Mononuclear cell (primary cell): ENCODE measurements at regions not wholly inside any gene's neighbourhood (a gene's known extent, or its start where the extent isn't known, plus 50 kb on each side); places are given as distances from the start of the nearest gene placed in this dataset.

Source experiments
- H3K27me3 ChIP-seq: 2 replicates; pipeline ENCODE4 v1.6.0; 2011; ENCODE audit warnings: low read length, control low read depth; ENCODE audit not compliant: insufficient read depth
- H3K4me1 ChIP-seq: 2 replicates; pipeline ENCODE4 v1.5.1; 2011; ENCODE audit warnings: mild to moderate bottlenecking, low read length, control low read depth; ENCODE audit not compliant: insufficient read depth
- H3K4me3 ChIP-seq: 2 replicates; pipeline ENCODE4 v1.5.1; 2011; ENCODE audit warnings: mild to moderate bottlenecking, low read length, moderate library complexity
- H3K9me3 ChIP-seq: 2 replicates; pipeline ENCODE4 v1.5.1; 2011; ENCODE audit warnings: low read depth, mild to moderate bottlenecking, control low read depth, low read length

DNA sequence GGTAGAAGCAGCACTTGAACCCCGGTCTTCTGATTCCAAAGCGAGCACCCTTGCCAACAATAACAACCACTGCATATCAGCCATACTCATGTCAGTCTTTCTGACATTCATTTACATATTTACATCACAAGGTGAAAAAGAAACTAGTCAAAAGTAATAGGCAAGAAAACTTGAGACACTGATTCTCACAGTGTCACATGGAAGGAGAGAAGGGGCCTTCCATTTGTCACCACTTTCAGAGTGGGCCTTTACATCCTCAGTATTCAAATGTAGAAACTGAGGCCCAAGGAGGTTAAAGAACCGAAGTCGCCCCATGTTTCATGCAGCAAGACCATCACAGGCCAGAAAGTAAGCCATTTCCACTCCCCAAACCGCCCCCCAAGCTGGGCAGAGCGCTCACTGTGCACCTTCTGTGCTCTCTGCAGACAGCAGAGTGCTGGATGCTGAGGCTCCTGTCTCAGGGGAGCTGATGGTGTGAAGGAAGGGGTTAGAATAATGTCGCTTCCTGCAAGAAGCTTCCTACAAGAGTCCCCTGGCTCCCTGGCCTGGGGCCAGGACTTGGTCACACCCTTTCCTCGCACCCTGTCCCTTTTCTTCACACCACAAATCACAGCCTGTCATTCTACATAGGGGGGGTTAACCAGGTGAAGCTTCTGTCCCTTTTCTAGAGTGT is 260.1 kb downstream of the UACA start:
- Histone ChIP-seq H3K27me3 (no peaks in the 10 kb centered on the region), H3K4me3 (no peak overlapping the region), H3K4me1 (peaks cover 62% of the 10 kb centered on the region), H3K9me3 (no peaks in the 10 kb centered on the region)

DNA sequence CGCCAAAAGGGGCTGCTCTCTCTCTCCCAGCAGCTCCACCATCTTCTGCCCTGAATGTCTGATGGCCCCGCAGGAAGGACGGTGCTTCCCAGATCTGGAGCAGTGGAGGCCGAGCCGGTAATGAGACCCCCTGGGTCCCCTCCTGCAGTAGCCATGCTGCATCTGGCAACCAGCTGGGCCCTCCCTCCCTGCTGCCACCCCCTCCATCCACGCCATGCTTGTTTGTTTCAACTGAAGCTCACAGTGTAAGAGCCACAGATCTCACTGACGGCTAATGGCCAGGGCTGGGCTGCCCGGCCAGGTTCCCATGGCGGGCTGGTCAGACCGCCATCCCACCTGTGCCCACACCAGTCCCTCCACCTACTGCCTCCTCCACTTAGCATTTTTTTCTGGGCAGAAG is 260.8 kb downstream of the UACA start:
- Histone ChIP-seq H3K27me3 (no peaks in the 10 kb centered on the region), H3K4me3 (no peak overlapping the region), H3K9me3 (no peaks in the 10 kb centered on the region), H3K4me1 (peaks cover 56% of the 10 kb centered on the region)

DNA sequence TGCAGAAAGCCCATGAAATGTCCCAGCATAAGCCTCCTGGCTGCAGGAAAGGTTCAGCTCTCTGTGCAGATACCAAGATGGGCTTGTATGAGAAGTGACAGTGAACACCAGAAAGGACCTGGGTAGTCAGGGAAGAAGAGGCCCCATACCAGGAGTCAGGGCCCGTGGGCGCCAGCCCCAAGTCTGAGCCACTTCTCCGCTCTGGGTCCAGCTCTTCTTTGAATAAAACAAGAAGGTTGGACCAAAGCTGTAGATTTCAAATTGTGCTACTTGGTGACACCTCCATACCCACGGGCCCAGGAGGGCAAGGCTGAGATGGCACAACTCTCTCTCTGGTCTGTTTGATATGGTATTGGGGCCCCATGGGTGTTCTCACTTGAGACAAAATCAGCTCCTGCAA is 261.5 kb downstream of the UACA start:
- Histone ChIP-seq H3K4me1 (peaks cover 53% of the 10 kb centered on the region), H3K27me3 (no peaks in the 10 kb centered on the region), H3K4me3 (no peak overlapping the region), H3K9me3 (no peaks in the 10 kb centered on the region)

DNA sequence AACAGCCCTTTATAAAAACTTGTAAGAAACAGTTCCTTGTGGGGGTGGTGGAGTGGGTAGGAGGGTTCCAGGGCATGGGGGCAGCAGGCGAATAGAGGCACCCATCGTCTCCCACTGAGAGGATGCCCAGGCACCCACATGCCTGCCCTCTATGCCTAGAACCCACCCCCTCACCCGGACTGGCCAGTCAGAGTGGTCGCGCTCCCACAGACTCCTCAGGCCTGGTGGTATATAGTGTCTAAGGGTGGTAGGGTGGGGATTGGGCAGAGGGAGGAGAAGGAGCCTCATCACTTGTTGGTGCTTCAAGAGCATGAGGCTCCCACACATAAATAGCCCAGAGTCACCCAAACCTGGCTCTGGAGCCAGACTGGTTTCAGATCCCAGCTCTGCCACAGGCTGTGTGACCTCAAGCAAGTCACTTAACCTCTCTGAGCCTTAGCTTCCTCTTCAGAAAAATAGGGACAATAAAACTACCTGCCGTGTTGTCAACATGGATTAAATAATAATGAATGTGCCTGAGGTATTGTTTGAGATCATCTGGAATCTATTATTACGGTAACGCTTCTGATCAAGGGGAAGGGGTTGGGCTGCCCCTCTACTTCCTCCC is 262.1 kb downstream of the UACA start:
- Histone ChIP-seq H3K27me3 (no peaks in the 10 kb centered on the region), H3K4me3 (no peak overlapping the region), H3K9me3 (no peaks in the 10 kb centered on the region), H3K4me1 (peaks cover 47% of the 10 kb centered on the region)

DNA sequence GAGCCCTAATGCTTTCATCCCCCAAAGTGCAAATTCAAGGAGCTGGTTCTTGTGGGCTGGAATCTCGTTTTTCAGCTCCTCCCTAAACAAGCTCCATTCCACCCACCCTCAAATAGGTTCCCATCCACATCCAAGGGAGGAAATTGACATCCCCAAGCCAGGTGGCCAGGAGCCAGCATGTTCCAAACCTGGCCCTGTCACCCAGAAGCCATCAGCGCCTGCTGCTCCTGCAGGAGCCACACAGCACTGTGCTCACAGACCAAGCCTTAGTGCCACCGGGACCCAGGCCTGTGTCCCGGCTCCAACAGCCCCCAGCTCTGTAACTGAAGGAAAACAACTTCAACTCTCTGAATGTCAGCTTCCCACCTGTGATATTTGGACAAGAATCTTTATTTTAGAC is 263.6 kb downstream of the UACA start:
- peaks cover 41% of the 10 kb centered on the region for H3K4me1 ChIP-seq
- no peaks in the 10 kb centered on the region for H3K27me3 ChIP-seq
- H3K4me3 ChIP-seq = no peak overlapping the region
- no peaks in the 10 kb centered on the region for H3K9me3 ChIP-seq

DNA sequence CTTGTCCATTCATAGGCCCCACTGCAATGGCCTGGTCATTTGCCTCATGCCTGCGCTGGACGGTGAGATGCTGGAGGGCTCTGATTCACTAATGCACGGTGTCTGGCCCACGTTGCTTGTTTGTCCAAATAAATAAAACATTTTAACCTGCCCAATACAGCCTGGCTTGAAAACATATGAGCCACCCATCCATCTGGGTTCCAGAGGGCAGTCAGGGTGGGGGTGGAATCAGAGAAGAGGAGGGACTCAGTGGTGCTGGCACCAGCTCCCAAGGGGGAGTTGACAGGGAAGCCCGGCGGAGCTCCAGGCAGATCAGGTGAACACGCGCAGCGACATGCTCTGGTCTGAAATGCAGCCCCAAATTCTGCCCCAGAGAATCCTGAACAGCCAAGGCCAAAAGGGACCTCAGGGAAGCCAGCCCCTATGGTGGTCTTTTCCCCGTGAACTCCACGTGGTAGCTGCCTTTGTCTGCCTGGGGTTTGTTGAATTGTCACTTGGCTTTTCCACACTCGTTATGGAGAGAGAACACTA is 265.2 kb downstream of the UACA start:
- peaks cover 41% of the 10 kb centered on the region for H3K4me1 ChIP-seq
- no peaks in the 10 kb centered on the region for H3K9me3 ChIP-seq
- no peaks in the 10 kb centered on the region for H3K27me3 ChIP-seq
- H3K4me3 ChIP-seq = no peak overlapping the region

DNA sequence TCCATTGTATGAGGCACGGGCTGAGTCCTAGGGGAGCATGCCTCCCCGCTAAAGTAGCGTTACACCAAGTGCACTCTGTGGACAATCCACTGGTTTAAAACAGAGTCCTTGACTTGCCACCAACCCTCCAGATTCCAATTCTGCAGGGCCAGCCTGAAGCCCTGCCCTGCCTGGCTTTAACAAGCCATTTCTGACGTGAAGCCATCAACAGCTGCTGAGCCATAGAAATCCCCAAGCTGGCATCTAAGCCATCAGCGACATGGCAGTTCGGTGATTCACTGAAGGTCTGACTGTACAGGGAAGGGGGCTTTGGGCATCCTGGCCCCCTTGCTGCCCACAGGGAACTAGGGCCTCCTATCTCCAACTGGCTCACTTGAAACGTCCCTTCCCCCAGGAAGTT is 265.7 kb downstream of the UACA start:
- Histone ChIP-seq H3K4me3 (no peak overlapping the region), H3K27me3 (no peaks in the 10 kb centered on the region), H3K4me1 (peaks cover 41% of the 10 kb centered on the region), H3K9me3 (no peaks in the 10 kb centered on the region)

DNA sequence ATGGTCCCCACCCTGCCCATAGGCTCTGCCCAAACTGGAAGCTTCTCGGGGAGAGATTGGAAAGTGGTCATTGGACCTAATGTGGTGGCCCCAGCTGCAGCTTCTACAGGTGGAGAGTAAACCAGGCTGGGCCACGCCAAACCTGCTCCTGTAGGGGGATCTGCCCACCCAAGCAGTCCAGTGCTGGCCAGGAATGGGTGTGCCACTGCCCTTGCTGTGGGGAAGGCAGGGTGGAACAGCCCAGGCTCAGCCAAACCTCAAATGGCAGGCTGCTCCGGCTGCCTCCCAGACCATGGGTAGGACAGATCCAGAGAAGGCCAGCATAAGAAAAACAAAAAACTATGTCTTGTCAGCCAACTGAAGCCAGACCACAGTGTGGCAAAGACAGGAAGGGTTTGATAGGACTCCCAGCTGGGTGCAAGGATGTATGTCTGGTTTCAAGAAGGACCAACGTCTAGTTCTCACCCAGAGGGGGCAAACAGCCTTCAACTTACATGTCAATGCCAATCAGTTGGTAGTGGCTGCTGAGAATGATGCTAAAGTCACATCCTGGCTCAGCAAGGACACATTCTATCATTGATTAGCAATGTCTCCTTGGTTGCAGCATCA is 267.3 kb downstream of the UACA start:
- no peak overlapping the region for H3K4me3 ChIP-seq
- H3K9me3 ChIP-seq = no peaks in the 10 kb centered on the region
- H3K27me3 ChIP-seq = no peaks in the 10 kb centered on the region
- H3K4me1 ChIP-seq = peaks cover 49% of the 10 kb centered on the region

DNA sequence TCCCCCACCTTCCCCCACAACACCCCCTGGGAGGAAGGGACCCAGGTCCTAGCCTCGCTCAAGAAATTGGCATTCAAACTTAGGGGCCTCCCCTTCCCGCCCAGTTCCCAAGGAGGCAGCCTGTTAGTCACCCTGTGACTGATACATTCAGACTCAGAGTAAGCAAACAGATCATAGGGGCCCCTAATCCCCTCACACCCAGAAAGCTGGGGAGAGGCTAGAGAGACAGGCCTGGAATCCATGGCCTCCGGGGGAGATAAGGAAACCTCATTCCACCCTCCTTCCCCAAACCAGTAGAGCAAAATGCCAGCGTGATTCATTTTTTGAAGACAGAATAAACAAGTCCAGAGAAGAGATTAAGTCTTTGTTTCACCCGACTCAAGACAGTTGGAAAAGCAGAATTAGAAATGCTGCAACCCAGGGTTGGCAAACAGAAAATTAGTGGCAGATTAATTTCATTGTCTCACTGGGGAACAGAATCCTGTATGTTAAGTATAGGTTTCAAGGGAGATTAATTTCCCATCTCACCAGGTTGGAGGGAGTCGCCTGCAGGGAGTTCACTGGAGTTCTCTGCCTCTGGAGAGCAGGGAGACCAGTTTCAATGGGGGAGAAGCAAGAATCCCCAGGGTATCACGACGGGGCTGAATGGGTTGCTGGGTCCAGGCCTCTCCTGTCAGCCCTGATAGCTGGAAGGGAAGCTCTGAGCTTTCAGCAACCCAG is 268.3 kb downstream of the UACA start:
- Histone ChIP-seq H3K27me3 (no peaks in the 10 kb centered on the region), H3K4me3 (no peak overlapping the region), H3K4me1 (peaks cover 60% of the 10 kb centered on the region)

DNA sequence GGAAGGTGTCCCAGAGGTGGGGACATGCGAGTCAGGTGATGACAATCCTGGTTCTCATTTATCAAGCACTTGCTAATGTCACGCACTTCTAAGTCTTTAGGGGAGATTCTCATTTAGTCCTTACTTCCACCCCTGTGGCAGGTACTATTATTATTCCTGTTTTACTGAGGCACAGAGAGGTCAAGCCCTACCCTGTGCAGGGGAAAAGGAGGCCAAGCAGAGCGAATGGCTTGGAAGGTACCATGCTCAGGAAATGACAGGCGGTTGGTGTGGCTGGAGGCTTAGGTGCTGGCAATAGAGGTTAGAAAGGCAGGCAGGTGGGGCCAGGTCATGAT is 268.9 kb downstream of the UACA start:
- no peaks in the 10 kb centered on the region for H3K27me3 ChIP-seq
- no peaks in the 10 kb centered on the region for H3K9me3 ChIP-seq
- H3K4me1 ChIP-seq = peaks cover 65% of the 10 kb centered on the region
- H3K4me3 ChIP-seq = no peak overlapping the region

More for the DNA sequence above, 268.3 kb downstream of the UACA start:
- no peaks in the 10 kb centered on the region for H3K9me3 ChIP-seq

DNA sequence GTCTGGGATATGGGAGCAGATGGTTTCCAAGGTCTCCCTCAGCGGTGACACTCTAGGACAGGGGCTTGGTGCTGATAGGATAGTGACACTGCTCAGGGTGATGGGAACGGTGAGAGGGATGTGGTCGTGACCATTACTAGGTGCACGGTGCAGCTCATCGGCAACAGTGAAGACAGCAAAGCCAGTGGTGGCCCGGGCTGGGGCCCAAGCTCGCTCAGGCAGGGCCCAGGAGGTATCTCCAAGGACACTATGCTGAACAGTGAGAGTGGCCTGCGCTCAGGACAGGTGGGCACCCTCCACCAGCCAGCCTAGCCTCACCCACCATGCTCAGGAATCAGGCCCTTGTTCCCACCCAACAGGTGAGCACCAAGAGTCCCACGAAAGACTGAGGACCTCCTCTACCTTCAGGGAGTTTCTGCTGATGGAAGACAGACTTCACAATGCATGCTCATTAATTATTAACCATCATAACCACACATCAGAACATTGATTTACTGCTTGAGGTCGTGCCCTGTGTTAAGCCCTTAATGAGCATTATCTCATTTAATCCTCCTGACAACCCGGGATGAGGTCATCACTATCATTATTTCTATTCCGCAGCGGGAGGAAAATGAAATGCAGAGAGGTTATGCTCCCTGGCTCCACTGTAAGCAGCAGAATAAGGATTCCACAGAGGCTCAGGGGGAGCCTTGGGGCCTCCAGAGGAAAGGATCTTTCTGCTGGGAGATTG is 269.4 kb downstream of the UACA start:
- Histone ChIP-seq H3K27me3 (no peaks in the 10 kb centered on the region), H3K4me1 (peaks cover 69% of the 10 kb centered on the region), H3K4me3 (no peak overlapping the region), H3K9me3 (no peaks in the 10 kb centered on the region)

DNA sequence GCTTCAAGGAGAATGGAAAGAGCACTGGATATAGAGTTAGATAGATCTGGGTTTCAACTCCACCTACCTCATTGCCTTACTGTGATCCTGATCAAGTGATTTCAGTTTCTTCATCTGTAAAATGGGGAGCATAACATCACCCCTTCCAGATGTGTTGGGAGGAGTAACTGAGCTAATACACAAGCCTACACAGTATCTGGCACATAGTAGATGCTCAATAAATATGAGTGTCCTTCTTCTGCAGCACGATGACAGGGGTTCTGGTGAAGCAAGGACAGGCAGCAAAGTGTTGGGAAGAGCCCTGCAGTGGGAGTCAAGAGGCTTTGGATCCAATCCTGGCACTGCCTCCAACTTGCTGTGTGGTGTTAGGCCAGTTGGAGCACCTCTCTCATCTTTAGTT is 270.0 kb downstream of the UACA start:
- Histone ChIP-seq H3K9me3 (no peaks in the 10 kb centered on the region), H3K4me1 (peaks cover 70% of the 10 kb centered on the region)

DNA sequence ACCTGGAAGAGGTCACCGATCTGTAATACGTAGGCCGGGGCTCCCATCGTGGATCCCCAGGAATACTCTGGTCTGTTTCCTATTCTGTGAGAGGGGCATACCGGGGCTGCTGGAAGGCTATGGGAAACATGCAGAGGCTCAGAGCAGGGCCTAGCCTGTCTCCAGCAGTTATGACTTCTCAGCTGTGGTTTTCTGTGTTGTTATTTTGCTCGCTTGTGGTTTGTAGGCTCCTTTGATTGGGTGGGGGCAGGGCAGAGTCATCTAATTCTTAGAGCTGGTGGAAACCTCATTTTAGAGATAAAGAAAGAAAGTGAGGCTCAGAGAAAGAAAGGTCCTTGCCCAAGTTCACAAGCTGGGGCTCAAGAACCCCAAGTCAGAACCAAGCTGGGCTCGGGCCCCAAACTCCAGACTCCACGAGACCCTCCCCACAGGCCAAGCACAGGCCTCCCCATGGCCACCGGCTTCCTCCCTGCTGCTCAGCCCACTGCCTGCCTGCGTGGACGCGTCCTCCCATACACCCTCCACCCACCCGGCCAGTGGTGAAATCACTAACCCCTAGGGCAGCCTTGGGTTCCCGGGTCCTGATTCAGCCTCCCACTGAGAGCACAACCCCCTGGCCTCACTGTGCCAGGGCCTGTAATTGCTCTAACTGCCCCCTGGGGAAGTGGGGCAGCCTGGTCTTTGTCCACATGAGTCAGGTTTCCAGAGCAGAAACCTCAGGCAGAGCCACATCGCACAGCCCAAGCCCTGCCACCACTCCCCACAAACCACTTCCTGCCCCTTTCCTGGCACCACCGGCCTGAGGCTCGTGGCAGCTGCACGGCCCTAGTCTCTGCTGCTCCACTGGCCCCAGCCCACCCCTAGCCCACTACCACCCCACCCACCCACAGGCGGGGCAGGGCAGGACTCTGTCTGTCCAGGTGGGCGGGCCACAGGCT is 270.8 kb downstream of the UACA start:
- H3K4me1 ChIP-seq = peaks cover 79% of the 10 kb centered on the region
- H3K4me3 ChIP-seq = no peak overlapping the region
- H3K9me3 ChIP-seq = no peaks in the 10 kb centered on the region
- no peaks in the 10 kb centered on the region for H3K27me3 ChIP-seq

More for the DNA sequence above, 270.0 kb downstream of the UACA start:
- no peak overlapping the region for H3K4me3 ChIP-seq
- H3K27me3 ChIP-seq = no peaks in the 10 kb centered on the region

DNA sequence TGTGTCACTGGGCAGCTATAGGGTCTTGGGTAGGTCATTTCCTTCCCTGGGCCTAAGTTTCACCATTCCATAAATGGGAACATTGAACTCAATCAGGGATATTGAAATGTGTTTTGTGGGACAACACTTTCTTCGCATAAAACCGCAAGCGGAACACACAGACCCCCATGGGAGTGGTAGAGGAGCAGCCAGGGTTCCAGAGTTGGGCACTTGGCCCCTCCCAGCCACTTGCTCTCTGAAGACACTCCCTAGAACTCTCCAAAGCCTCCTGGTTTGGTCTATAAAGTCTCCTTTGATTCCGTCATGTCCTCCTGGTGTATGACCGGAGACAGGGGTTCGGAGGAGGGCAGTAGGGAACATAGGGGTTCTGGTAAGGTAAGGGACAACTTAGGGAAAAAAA is 271.7 kb downstream of the UACA start:
- no peak overlapping the region for H3K4me3 ChIP-seq

More for the DNA sequence above, 271.7 kb downstream of the UACA start:
- H3K4me1 ChIP-seq = peaks cover 82% of the 10 kb centered on the region
- H3K27me3 ChIP-seq = no peaks in the 10 kb centered on the region
- no peaks in the 10 kb centered on the region for H3K9me3 ChIP-seq
